ENCODE measurements at regions not wholly inside any gene's neighbourhood (a gene's known extent, or its start where the extent isn't known, plus 50 kb on each side); places are given as distances from the start of the nearest gene placed in this dataset.

- Histone ChIP-seq H3K4me1 (no peaks in the 10 kb centered on the region), H3K9me3 (replicated peaks in 1 of 11) (no peaks in the 10 kb centered on the region), H3K36me3 (no peaks in the 10 kb centered on the region), H3K27me3 (no peaks in the 10 kb centered on the region), H4K20me1 (no peaks in the 10 kb centered on the region), H3K4me3 (no peak overlapping the region), H3K4me2 (no peak overlapping the region), H3K27ac (no peak overlapping the region), H3K9ac (no peak overlapping the region)
- no peak for TF ChIP-seq Cebpa-rat (IDR thresholded peaks at IDR 0.05)
Observed at GRCh38 chr12:83817730-83818129, 1094.9 kb downstream of the SLC6A15 start.

DNA sequence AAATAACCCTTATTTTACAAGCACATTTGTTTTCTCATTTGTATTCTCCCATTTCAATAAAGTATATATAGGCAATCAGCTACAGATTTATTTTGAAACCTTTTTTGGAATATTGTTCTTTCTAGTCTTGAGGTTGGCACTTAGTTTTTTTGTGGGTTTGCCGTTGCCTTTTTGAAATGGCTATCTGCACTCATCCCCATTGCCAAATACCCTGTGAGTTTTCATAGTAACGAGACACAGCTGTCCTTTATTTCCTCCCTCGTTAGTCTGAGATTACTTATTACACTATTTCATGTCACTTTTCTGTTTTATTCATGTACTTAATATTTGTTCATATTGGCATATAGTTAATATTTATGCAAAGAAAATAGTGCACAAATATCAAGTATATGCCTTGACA, 1104.0 kb downstream of the SLC6A15 start:
- Histone ChIP-seq H3K9me3 (replicated peaks in 1 of 11) (no peaks in the 10 kb centered on the region), H3K4me1 (no peaks in the 10 kb centered on the region), H3K36me3 (no peaks in the 10 kb centered on the region), H3K4me3 (no peak overlapping the region), H3K27ac (no peak overlapping the region), H3K27me3 (no peaks in the 10 kb centered on the region), H3K4me2 (no peak overlapping the region), H4K20me1 (no peaks in the 10 kb centered on the region), H3K9ac (no peak overlapping the region)
- no peak for TF ChIP-seq Cebpa-rat (IDR thresholded peaks at IDR 0.05)

DNA sequence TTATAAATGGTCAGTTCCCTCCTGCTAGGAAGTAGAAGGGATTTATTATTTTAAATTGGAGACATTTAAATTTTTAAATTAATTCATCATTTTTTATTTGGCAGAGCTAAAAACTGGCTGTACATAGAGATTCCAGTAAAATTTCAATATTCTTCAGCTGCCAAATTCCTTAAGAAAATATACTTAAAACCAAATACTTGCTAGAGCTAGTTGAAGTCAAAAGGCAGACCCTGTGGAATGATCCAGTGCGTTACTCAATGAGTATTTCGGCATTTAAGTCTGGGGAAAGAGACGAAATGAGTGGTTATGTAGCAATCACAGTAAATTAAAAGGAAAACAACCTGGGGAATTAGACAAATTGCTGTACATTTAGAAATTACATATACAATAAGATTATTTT, 1104.7 kb downstream of the SLC6A15 start:
- Histone ChIP-seq H3K36me3 (no peaks in the 10 kb centered on the region), H3K27me3 (no peaks in the 10 kb centered on the region), H4K20me1 (no peaks in the 10 kb centered on the region), H3K9ac (no peak overlapping the region), H3K4me1 (no peaks in the 10 kb centered on the region), H3K9me3 (replicated peaks in 1 of 11) (no peaks in the 10 kb centered on the region), H3K4me3 (no peak overlapping the region), H3K4me2 (no peak overlapping the region), H3K27ac (no peak overlapping the region)
- no peak for TF ChIP-seq Cebpa-rat (IDR thresholded peaks at IDR 0.05)

GRCh38 chr12:83805873-83806272, 1106.7 kb downstream of the SLC6A15 start:
- Histone ChIP-seq H3K4me1 (no peaks in the 10 kb centered on the region), H3K4me3 (no peak overlapping the region), H3K4me2 (no peak overlapping the region), H3K9ac (no peak overlapping the region), H3K36me3 (no peaks in the 10 kb centered on the region), H3K27ac (no peak overlapping the region), H3K9me3 (replicated peaks in 1 of 11) (no peaks in the 10 kb centered on the region), H3K27me3 (no peaks in the 10 kb centered on the region), H4K20me1 (no peaks in the 10 kb centered on the region)
- TF ChIP-seq Cebpa-rat (IDR thresholded peaks at IDR 0.05) = no peak

DNA sequence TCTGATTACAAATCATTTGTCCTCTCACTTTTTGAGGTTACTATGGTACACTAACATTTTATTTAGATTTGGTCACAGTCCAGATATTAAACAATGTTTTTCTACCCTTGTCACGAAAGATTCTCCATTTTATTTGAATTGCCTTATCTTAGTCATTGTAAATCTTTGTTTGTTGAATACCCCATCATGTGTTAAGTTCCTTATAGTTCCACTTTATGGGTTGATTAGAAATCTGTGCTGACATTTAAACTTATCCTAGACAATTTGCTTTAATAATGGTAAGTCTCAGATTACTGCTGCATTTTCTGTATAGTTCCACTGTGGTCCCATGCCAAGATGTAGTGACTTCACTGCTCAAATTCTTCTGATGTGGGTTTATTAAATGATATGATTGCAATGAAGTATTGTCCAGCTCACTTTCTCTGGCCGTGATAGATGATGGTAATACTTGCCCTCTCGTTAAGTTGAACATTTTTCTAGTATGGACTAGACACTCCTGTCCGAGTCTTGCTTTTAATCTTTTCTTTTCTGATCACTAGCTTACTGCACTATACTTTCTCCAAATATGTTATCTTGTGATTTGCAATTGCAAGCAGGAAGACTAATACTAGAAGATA, 1107.3 kb downstream of the SLC6A15 start:
- Histone ChIP-seq H3K36me3 (no peaks in the 10 kb centered on the region), H3K27ac (no peak overlapping the region), H3K9ac (no peak overlapping the region), H3K4me2 (no peak overlapping the region), H4K20me1 (no peaks in the 10 kb centered on the region), H3K27me3 (no peaks in the 10 kb centered on the region), H3K9me3 (replicated peaks in 1 of 11) (no peaks in the 10 kb centered on the region), H3K4me1 (no peaks in the 10 kb centered on the region), H3K4me3 (no peak overlapping the region)
- TF ChIP-seq Cebpa-rat (IDR thresholded peaks at IDR 0.05) = no peak

DNA sequence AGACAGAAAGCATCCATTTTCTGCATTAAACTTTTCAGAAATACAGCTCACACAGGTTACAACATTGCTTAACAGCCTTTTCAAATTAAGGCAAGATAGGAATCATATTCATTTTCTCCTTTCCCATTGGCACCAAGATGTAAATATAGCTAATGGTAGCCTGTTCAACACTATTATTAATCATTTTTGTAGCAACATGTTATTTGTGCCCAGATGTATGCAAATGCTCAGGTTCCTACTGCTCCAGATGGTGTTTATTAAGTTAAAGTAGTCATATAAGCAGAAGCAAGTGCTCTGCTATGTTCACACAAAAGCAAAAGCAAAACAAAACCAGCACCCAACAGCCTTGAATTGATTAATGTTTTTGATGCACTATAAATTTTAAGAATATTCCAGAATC, 1110.6 kb downstream of the SLC6A15 start:
- H3K36me3 ChIP-seq = no peaks in the 10 kb centered on the region
- no peak for TF ChIP-seq Cebpa-rat (IDR thresholded peaks at IDR 0.05)
- H3K4me2 ChIP-seq = no peak overlapping the region
- no peak overlapping the region for H3K27ac ChIP-seq
- no peak overlapping the region for H3K9ac ChIP-seq
- no peaks in the 10 kb centered on the region for H3K27me3 ChIP-seq
- H4K20me1 ChIP-seq = no peaks in the 10 kb centered on the region
- no peaks in the 10 kb centered on the region for H3K4me1 ChIP-seq
- H3K4me3 ChIP-seq = no peak overlapping the region
- H3K9me3 ChIP-seq (replicated peaks in 1 of 11) = no peaks in the 10 kb centered on the region

GRCh38 chr12:83800022-83800421, 1112.6 kb downstream of the SLC6A15 start:
- Histone ChIP-seq H4K20me1 (no peaks in the 10 kb centered on the region), H3K4me1 (no peaks in the 10 kb centered on the region), H3K27me3 (no peaks in the 10 kb centered on the region), H3K27ac (no peak overlapping the region), H3K4me2 (no peak overlapping the region), H3K9ac (no peak overlapping the region), H3K4me3 (no peak overlapping the region), H3K36me3 (no peaks in the 10 kb centered on the region), H3K9me3 (replicated peaks in 1 of 11) (no peaks in the 10 kb centered on the region)
- no peak for TF ChIP-seq Cebpa-rat (IDR thresholded peaks at IDR 0.05)

- Histone ChIP-seq H3K36me3 (no peaks in the 10 kb centered on the region), H3K27me3 (no peaks in the 10 kb centered on the region), H3K27ac (no peak overlapping the region), H3K4me3 (no peak overlapping the region), H4K20me1 (no peaks in the 10 kb centered on the region), H3K9ac (no peak overlapping the region), H3K4me2 (no peak overlapping the region), H3K4me1 (no peaks in the 10 kb centered on the region), H3K9me3 (replicated peaks in 1 of 11) (no peaks in the 10 kb centered on the region)
- TF ChIP-seq Cebpa-rat (IDR thresholded peaks at IDR 0.05) = no peak
Observed at GRCh38 chr12:83796531-83796930, 1109.8 kb downstream of the TMTC2 start.

DNA sequence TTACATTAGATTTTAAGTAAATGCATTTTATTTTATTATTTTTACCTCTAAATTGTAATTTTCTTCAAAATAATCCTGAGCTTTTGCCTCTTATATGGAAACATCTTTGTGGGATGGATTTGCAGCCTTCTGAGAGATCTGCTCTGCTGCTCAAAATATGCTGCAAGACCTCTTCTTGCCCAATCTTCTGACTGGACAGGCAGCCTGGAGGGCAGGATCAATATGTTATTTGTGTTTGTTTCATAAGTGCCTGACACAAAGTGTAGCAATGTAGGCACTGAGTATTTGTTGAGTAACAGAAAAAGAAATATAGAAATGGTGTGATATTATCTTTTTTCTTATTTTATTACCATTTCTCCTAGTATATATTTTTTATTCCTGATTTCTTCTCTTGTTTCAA, 1106.9 kb downstream of the TMTC2 start:
- TF ChIP-seq Cebpa-rat (IDR thresholded peaks at IDR 0.05) = no peak
- H3K27ac ChIP-seq = no peak overlapping the region
- no peak overlapping the region for H3K4me2 ChIP-seq
- no peaks in the 10 kb centered on the region for H3K27me3 ChIP-seq
- H3K9me3 ChIP-seq (replicated peaks in 1 of 11) = no peaks in the 10 kb centered on the region
- no peaks in the 10 kb centered on the region for H4K20me1 ChIP-seq
- H3K4me3 ChIP-seq = no peak overlapping the region
- H3K9ac ChIP-seq = no peak overlapping the region
- no peaks in the 10 kb centered on the region for H3K36me3 ChIP-seq
- H3K4me1 ChIP-seq = no peaks in the 10 kb centered on the region

GRCh38 chr12:83784298-83784890, 1097.7 kb downstream of the TMTC2 start:
- Histone ChIP-seq H3K36me3 (no peaks in the 10 kb centered on the region), H3K27me3 (no peaks in the 10 kb centered on the region), H3K4me2 (no peak overlapping the region)

More at GRCh38 chr12:83784298-83784890, 1097.7 kb downstream of the TMTC2 start:
- Histone ChIP-seq H3K9ac (no peak overlapping the region), H3K4me3 (no peak overlapping the region), H3K4me1 (no peaks in the 10 kb centered on the region; a peak in 1 of 20 replicates), H3K27ac (no peak overlapping the region), H3K9me3 (replicated peaks in 1 of 11) (no peaks in the 10 kb centered on the region), H4K20me1 (no peaks in the 10 kb centered on the region)
- no peak for TF ChIP-seq Cebpa-rat (IDR thresholded peaks at IDR 0.05)
